ENCODE measurements at regions not wholly inside any gene's neighbourhood (a gene's known extent, or its start where the extent isn't known, plus 50 kb on each side); places are given as distances from the start of the nearest gene placed in this dataset.

- no peak for TF ChIP-seq CTCF (IDR thresholded peaks at IDR 0.05; ENCODE audit: low read length)
- no peak for TF ChIP-seq EZH2phosphoT487 (IDR thresholded peaks at IDR 0.05; ENCODE audit: low read length)
These were observed 68.1 kb upstream of the OGFRL1 start for GRCh38 chr6:71220466-71220865.

Measured in MM.1S (cell line).